ENCODE measurements at regions not wholly inside any gene's neighbourhood (a gene's known extent, or its start where the extent isn't known, plus 50 kb on each side); places are given as distances from the start of the nearest gene placed in this dataset.

- TF ChIP-seq YY1 (IDR thresholded peaks at IDR 0.05; ENCODE audit: insufficient read depth, insufficient read length) (no peak), SUZ12 (IDR thresholded peaks at IDR 0.05; ENCODE audit: extremely low read depth, insufficient read depth, insufficient read length) (no peak)
Measured at GRCh38 chr14:35987731-35988130, 161.6 kb downstream of the BRMS1L start.
